GM23338 (cell line): ENCODE measurements at regions not wholly inside any gene's neighbourhood (a gene's known extent, or its start where the extent isn't known, plus 50 kb on each side); places are given as distances from the start of the nearest gene placed in this dataset.
A peak's percentile ranks its signal among the peaks of the same experiment; 100 is the strongest.

Experiments
- ATAC-seq: fragments of 200-7000 bp; cut with Tn5 transposase; 3 replicates; pipeline ENCODE4 v1.9.1; 2020
- DNase-seq: peaks from one replicate; pipeline ENCODE4 v3.0.0-alpha.2; 2015; ENCODE audit warnings: low spot score
- H2AFZ ChIP-seq: fragments of 200-600 bp; sonication (generic); 2 replicates; pipeline ENCODE4 v1.8.0; 2016; ENCODE audit warnings: antibody characterized with exemption, mild to moderate bottlenecking, moderate library complexity
- H3F3A ChIP-seq: fragments of 200-600 bp; sonication (generic); replicated peaks from 2 replicates; pipeline ENCODE4 v1.8.0; 2017; ENCODE audit warnings: antibody characterized with exemption, mixed run types, low read depth
- H3K27ac ChIP-seq: fragments of 200-600 bp; sonication (generic); 2 replicates; pipeline ENCODE4 v1.6.1; 2016; ENCODE audit warnings: low read depth
- H3K27me3 ChIP-seq: fragments of 200-600 bp; sonication (generic); 2 replicates; pipeline ENCODE4 v1.8.0; 2016; ENCODE audit warnings: mild to moderate bottlenecking, mixed run types, moderate library complexity; ENCODE audit not compliant: insufficient read depth
- H3K36me3 ChIP-seq: fragments of 200-600 bp; sonication (generic); 2 replicates; pipeline ENCODE4 v1.8.0; 2016; ENCODE audit warnings: mild to moderate bottlenecking; ENCODE audit not compliant: insufficient read depth
- H3K4me1 ChIP-seq: fragments of 200-600 bp; sonication (generic); 2 replicates; pipeline ENCODE4 v1.8.0; 2016; ENCODE audit warnings: mild to moderate bottlenecking, moderate library complexity; ENCODE audit not compliant: insufficient read depth
- H3K4me2 ChIP-seq: fragments of 200-600 bp; sonication (generic); 2 replicates; pipeline ENCODE4 v1.7.1; 2017; ENCODE audit warnings: mixed run types
- H3K4me3 ChIP-seq: fragments of 200-600 bp; sonication (generic); 2 replicates; pipeline ENCODE4 v1.6.1; 2016; ENCODE audit warnings: mixed run types
- H3K79me2 ChIP-seq: fragments of 200-600 bp; sonication (generic); replicated peaks from 2 replicates; pipeline ENCODE4 v1.8.0; 2017; ENCODE audit warnings: mild to moderate bottlenecking; ENCODE audit not compliant: insufficient read depth
- H3K9me2 ChIP-seq: fragments of 200-600 bp; sonication (generic); 2 replicates; pipeline ENCODE4 v1.8.0; 2017; ENCODE audit not compliant: insufficient read depth
- H4K20me1 ChIP-seq: fragments of 200-600 bp; sonication (generic); replicated peaks from 2 replicates; pipeline ENCODE4 v1.8.0; 2017; ENCODE audit warnings: mild to moderate bottlenecking; ENCODE audit not compliant: insufficient read depth
- H3K27ac Mint-ChIP-seq: 2 replicates; pipeline ENCODE4 v1.8.0; 2020; ENCODE audit warnings: inconsistent platforms, mild to moderate bottlenecking, moderate library complexity, mixed read lengths
- H3K27me3 Mint-ChIP-seq: 3 replicates; pipeline ENCODE4 v1.8.0; 2022; ENCODE audit warnings: low read depth, mild to moderate bottlenecking, moderate library complexity, mixed read lengths, inconsistent platforms; ENCODE audit not compliant: insufficient read depth, poor library complexity
- H3K36me3 Mint-ChIP-seq: 3 replicates; pipeline ENCODE4 v1.8.0; 2021; ENCODE audit warnings: low read depth, mild to moderate bottlenecking, inconsistent platforms, moderate library complexity, mixed read lengths
- H3K4me1 Mint-ChIP-seq: 3 replicates; pipeline ENCODE4 v1.8.0; 2020; ENCODE audit warnings: mild to moderate bottlenecking, inconsistent platforms, mixed read lengths
- H3K4me3 Mint-ChIP-seq: 3 replicates; pipeline ENCODE4 v1.8.0; 2021; ENCODE audit warnings: moderate library complexity, mild to moderate bottlenecking, inconsistent platforms, mixed read lengths
- H3K9me3 Mint-ChIP-seq: 3 replicates; pipeline ENCODE4 v1.8.0; 2020; ENCODE audit warnings: moderate library complexity, mild to moderate bottlenecking, inconsistent platforms, mixed read lengths
- CREB1 ChIP-seq: fragments of 250-450 bp; sonication (Bioruptor Pico); IDR thresholded peaks from 2 replicates; pipeline ENCODE4 v1.5.0; 2020; ENCODE audit warnings: low read depth, mild to moderate bottlenecking, moderate library complexity
- EZH2 ChIP-seq: fragments of 200-600 bp; sonication (generic); IDR thresholded peaks from one replicate; pipeline ENCODE4 v1.8.0; 2017; ENCODE audit warnings: antibody characterized with exemption, mild to moderate bottlenecking, low read depth; ENCODE audit not compliant: unreplicated experiment
- EZH2phosphoT487 ChIP-seq: fragments of 200-600 bp; sonication (generic); IDR thresholded peaks from one replicate; pipeline ENCODE4 v1.8.1; 2018; ENCODE audit warnings: antibody characterized with exemption; ENCODE audit not compliant: unreplicated experiment
- POLR2AphosphoS5 ChIP-seq: IDR thresholded peaks from 2 replicates; pipeline ENCODE4 v1.6.1; 2016; ENCODE audit warnings: antibody characterized with exemption, low read depth
- STAT1 ChIP-seq: IDR thresholded peaks from one replicate; pipeline ENCODE4 v1.6.1; 2016; ENCODE audit warnings: antibody characterized with exemption; ENCODE audit not compliant: unreplicated experiment
- TF ChIP-seq, protein P1 (sequence below): fragments of 250-450 bp; sonication (Bioruptor Pico); IDR thresholded peaks from 2 replicates; pipeline ENCODE4 v1.5.0; 2020; ENCODE audit warnings: mild to moderate bottlenecking, moderate library complexity
- TF ChIP-seq, protein P2 (sequence below): IDR thresholded peaks from 2 replicates; pipeline ENCODE4 v1.6.1; 2016; ENCODE audit warnings: antibody characterized with exemption
- TF ChIP-seq, protein P3 (sequence below), 2 experiments: fragments of 200-600 bp in 1 of 2; sonication (generic) in 1 of 2; conservative IDR thresholded peaks; 2 replicates each; pipeline versions ENCODE4 v1.5.1 to v1.6.1; 2016 to 2017; ENCODE audit warnings: antibody characterized with exemption in 2 of 2, low read depth in 2 of 2, mild to moderate bottlenecking in 2 of 2, moderate library complexity in 1 of 2

DNA sequence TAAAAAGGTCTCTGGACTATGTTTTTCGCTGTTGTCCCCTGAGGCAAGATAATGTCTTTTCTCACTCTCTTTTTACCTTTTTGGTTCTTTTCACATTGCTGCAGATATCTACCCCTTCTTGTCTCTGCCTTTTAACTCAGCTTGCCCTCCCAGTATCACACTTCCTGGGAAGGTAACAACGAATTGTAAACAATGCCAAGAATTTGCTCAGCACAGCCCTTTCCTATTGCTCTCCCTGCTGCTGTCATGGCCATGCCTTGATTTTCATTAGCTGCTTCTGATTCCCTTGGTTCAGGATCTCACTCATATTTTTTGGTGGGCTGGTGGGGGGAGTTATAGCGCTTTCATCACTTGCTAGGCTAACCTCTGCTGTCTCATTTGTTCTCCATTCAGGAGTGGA, 123.1 kb upstream of the DPH6 start:
- H3K27me3 Mint-ChIP-seq, result no peaks in the 10 kb centered on the region
- peaks cover 17% of the 10 kb centered on the region for H3K4me1 ChIP-seq
- H3K27ac Mint-ChIP-seq, result peak overlapping the region; percentile 80
- peaks cover 20% of the 10 kb centered on the region for H3K4me1 Mint-ChIP-seq
- no peaks in the 10 kb centered on the region for H3K36me3 ChIP-seq
- H4K20me1 ChIP-seq, result no peaks in the 10 kb centered on the region
- no peak overlapping the region; the same call in 2 of the 3 replicates for H3K4me3 Mint-ChIP-seq
- no peak overlapping the region for H3K4me3 ChIP-seq
- H3K9me3 Mint-ChIP-seq, result no peaks in the 10 kb centered on the region
- H3K4me2 ChIP-seq, result no peak overlapping the region
- H3K79me2 ChIP-seq, result no peaks in the 10 kb centered on the region
- peak overlapping the region; percentile 65; the same call in 1 of the 2 replicates for H3K27ac ChIP-seq
- ATAC-seq (peak; percentile 88), DNase-seq (peak; percentile 69)
- H3K27me3 ChIP-seq, result no peaks in the 10 kb centered on the region
- H3K36me3 Mint-ChIP-seq, result no peaks in the 10 kb centered on the region
- TF ChIP-seq STAT1 (no peak), CREB1 (CRISPR knock-in tag) (no peak), EZH2phosphoT487 (no peak), POLR2AphosphoS5 (no peak), EZH2 (no peak)
- TF ChIP-seq, protein P1, sequence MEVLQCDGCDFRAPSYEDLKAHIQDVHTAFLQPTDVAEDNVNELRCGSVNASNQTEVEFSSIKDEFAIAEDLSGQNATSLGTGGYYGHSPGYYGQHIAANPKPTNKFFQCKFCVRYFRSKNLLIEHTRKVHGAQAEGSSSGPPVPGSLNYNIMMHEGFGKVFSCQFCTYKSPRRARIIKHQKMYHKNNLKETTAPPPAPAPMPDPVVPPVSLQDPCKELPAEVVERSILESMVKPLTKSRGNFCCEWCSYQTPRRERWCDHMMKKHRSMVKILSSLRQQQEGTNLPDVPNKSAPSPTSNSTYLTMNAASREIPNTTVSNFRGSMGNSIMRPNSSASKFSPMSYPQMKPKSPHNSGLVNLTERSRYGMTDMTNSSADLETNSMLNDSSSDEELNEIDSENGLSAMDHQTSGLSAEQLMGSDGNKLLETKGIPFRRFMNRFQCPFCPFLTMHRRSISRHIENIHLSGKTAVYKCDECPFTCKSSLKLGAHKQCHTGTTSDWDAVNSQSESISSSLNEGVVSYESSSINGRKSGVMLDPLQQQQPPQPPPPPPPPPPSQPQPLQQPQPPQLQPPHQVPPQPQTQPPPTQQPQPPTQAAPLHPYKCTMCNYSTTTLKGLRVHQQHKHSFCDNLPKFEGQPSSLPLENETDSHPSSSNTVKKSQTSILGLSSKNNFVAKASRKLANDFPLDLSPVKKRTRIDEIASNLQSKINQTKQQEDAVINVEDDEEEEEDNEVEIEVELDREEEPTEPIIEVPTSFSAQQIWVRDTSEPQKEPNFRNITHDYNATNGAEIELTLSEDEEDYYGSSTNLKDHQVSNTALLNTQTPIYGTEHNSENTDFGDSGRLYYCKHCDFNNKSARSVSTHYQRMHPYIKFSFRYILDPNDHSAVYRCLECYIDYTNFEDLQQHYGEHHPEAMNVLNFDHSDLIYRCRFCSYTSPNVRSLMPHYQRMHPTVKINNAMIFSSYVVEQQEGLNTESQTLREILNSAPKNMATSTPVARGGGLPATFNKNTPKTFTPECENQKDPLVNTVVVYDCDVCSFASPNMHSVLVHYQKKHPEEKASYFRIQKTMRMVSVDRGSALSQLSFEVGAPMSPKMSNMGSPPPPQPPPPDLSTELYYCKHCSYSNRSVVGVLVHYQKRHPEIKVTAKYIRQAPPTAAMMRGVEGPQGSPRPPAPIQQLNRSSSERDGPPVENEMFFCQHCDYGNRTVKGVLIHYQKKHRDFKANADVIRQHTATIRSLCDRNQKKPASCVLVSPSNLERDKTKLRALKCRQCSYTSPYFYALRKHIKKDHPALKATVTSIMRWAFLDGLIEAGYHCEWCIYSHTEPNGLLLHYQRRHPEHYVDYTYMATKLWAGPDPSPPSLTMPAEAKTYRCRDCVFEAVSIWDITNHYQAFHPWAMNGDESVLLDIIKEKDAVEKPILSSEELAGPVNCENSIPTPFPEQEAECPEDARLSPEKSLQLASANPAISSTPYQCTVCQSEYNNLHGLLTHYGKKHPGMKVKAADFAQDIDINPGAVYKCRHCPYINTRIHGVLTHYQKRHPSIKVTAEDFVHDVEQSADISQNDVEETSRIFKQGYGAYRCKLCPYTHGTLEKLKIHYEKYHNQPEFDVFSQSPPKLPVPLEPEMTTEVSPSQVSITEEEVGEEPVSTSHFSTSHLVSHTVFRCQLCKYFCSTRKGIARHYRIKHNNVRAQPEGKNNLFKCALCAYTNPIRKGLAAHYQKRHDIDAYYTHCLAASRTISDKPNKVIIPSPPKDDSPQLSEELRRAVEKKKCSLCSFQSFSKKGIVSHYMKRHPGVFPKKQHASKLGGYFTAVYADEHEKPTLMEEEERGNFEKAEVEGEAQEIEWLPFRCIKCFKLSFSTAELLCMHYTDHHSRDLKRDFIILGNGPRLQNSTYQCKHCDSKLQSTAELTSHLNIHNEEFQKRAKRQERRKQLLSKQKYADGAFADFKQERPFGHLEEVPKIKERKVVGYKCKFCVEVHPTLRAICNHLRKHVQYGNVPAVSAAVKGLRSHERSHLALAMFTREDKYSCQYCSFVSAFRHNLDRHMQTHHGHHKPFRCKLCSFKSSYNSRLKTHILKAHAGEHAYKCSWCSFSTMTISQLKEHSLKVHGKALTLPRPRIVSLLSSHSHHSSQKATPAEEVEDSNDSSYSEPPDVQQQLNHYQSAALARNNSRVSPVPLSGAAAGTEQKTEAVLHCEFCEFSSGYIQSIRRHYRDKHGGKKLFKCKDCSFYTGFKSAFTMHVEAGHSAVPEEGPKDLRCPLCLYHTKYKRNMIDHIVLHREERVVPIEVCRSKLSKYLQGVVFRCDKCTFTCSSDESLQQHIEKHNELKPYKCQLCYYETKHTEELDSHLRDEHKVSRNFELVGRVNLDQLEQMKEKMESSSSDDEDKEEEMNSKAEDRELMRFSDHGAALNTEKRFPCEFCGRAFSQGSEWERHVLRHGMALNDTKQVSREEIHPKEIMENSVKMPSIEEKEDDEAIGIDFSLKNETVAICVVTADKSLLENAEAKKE (CRISPR knock-in tag), result no peak
- TF ChIP-seq, protein P2, sequence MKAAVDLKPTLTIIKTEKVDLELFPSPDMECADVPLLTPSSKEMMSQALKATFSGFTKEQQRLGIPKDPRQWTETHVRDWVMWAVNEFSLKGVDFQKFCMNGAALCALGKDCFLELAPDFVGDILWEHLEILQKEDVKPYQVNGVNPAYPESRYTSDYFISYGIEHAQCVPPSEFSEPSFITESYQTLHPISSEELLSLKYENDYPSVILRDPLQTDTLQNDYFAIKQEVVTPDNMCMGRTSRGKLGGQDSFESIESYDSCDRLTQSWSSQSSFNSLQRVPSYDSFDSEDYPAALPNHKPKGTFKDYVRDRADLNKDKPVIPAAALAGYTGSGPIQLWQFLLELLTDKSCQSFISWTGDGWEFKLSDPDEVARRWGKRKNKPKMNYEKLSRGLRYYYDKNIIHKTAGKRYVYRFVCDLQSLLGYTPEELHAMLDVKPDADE, result no peak
- TF ChIP-seq, protein P3, sequence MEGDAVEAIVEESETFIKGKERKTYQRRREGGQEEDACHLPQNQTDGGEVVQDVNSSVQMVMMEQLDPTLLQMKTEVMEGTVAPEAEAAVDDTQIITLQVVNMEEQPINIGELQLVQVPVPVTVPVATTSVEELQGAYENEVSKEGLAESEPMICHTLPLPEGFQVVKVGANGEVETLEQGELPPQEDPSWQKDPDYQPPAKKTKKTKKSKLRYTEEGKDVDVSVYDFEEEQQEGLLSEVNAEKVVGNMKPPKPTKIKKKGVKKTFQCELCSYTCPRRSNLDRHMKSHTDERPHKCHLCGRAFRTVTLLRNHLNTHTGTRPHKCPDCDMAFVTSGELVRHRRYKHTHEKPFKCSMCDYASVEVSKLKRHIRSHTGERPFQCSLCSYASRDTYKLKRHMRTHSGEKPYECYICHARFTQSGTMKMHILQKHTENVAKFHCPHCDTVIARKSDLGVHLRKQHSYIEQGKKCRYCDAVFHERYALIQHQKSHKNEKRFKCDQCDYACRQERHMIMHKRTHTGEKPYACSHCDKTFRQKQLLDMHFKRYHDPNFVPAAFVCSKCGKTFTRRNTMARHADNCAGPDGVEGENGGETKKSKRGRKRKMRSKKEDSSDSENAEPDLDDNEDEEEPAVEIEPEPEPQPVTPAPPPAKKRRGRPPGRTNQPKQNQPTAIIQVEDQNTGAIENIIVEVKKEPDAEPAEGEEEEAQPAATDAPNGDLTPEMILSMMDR (conservative IDR thresholded peaks at IDR 0.05; ENCODE audit: low read depth in 2 of 2), result no peak
- H3F3A ChIP-seq, result no peaks in the 10 kb centered on the region
- no peak overlapping the region for H2AFZ ChIP-seq
- no peaks in the 10 kb centered on the region for H3K9me2 ChIP-seq
